ENCODE measurements at regions not wholly inside any gene's neighbourhood (a gene's known extent, or its start where the extent isn't known, plus 50 kb on each side); places are given as distances from the start of the nearest gene placed in this dataset.
"Not testable (repeated sequence)": the region's sequence is repeated elsewhere in the genome, so short reads cannot be mapped to it uniquely, and the experiment has no call there.

DNA sequence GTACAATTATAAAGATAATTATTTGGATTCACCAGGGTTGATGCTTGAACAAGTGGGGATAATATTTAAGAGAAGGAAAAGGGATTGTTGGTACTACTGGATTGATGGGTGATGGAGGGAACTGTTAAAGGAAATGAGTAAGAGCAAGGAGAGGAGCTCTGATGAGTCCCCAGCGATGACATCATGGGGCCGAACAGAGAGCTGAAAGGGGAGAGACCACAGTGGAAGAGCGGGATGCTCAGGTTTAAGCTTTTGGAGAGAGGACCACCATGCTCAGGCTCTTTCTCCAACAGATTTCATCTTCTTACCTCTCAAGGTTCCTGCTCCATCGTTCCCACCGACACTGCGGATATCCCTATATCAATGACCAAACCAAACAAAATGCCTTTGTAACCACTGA is 568.7 kb downstream of the ETS1 start:
- DNase-seq = no peak

DNA sequence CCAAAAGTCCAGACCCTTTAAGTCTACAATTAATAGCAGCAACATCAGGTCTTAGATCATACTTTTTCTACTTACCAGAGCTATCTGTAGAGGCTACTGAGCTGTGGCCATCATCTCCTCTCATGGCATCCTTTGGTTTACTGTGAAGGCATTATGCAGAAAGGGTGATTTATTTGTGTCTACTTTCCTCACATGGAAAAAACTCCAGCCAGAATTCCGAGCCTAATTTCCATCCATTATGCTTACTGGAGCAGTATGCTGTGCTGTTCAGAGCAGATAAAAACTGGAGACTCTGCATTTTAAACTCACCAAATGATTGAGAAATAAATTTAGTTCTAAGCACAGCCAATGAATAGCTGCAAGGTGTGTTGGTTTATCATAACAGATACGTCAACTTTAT is 581.8 kb downstream of the ETS1 start:
- no peak for DNase-seq

GRCh38 chr11:127998421-127998820 is 588.9 kb downstream of the ETS1 start:
- no peak for DNase-seq

- DNase-seq = no peak
Measured at GRCh38 chr11:127997594-127997993, 589.8 kb downstream of the ETS1 start.

- DNase-seq = no peak
Measured at GRCh38 chr11:127996825-127997224, 590.5 kb downstream of the ETS1 start.

DNA sequence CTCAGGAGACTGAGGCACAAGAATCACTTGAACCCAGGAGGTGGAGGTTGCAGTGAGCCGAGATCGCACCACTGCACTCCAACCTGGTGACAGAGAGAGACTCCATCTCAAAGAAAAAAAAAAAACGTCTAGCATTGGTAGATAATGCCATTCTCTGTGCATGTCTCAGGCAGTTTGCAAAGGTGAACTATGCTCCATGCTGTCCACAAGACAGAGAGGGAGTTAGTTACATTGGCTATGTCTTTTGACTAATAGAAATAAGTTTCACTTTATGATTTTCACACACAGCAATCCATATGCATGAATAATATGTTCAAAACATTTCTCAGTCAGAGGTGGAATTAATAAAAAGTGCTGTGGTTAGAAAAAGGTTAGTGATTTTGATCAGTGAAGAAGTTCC is 591.4 kb downstream of the ETS1 start:
- no peak for DNase-seq

- no peak for DNase-seq
Measured at GRCh38 chr11:127994736-127995135, 592.6 kb downstream of the ETS1 start.

GRCh38 chr11:127993788-127994187 is 593.6 kb downstream of the ETS1 start:
- no peak for DNase-seq

DNA sequence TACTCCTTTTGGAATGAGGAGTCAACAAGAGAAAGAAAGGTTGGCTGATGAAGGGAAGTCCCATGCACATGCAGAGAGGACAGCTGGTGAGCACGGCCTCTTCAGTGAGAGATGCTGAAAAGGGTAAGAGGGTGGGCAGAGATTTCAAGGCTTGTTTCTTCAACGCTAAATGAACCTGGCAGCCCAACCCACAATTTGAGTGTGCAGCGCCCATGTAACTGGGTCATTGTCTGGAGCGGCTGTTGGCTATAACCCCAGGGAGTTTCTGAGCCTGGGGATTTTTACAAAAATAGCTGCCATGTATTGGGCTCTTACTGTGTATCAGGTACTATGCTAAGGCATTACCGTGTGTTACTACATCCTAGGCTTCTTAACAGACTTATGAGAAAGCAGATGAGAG is 594.1 kb downstream of the ETS1 start:
- no peak for DNase-seq

DNA sequence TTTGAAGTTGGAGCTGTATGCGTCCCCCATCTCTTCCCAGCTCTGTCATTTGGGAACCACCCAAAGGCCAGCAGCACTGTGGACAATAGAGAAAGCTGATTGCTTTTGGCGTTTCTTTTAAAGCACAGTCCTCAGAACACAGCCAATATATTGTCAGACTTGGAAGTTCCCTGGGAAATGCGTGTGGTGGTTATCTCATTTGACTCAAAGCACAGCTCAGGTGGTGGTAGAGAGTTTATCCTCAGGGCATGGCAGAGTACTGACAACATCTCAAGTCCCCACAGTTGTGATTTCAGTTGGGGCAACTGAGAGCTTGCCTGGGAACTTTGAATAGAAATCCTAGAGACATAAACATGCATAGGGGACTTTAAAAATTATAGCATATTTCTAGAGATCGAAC is 601.3 kb downstream of the ETS1 start:
- no peak for DNase-seq

GRCh38 chr11:127972816-127973215 is 614.5 kb downstream of the ETS1 start:
- DNase-seq = no peak

DNA sequence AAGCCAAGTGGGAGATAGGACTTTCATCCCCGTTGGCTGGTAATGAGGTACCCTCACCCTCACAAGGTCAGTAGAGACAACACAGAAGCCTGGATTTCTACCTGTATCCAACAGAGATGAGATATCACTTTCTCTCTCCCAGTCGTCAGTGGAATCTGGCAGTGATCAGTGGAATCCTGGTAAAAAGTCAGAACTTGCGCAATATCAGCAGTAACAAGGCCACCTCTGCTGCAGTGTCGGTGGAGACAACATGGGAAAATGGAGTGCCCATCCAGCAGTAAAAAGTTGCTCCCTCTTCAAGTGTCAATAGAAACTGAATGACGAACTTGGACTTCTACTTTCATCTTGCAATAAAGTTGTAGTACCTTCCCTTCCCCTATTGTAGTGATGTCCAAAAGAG is 615.9 kb downstream of the ETS1 start:
- DNase-seq = no peak

DNA sequence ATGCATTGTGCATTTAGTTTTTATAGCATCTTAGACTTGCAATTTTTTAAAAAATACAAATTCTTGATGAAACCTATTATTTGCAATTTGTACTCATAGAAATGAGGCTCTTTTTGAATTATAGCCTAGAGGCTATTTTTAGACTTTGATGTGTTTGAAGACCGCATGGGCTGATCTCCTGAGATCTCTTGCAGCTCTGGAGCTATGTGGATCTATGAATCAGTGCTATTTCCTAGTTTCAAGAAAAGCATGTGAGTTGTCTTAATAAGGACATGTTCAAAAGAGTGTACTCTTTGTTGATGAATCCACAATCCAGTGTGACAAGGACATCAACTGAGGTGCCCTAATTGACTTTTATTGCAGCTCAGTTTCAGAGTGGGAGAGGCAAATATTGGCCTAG is 620.5 kb downstream of the ETS1 start:
- no peak for DNase-seq

GRCh38 chr11:127965939-127966668 is 621.3 kb downstream of the ETS1 start:
- no peak for DNase-seq

GRCh38 chr11:127962416-127962815 is 624.9 kb downstream of the ETS1 start:
- DNase-seq = no peak

- DNase-seq = no peak
Measured at GRCh38 chr11:127950162-127950561, 637.2 kb downstream of the ETS1 start.

- DNase-seq = no peak
Measured at GRCh38 chr11:127943763-127944162, 643.6 kb downstream of the ETS1 start.

DNA sequence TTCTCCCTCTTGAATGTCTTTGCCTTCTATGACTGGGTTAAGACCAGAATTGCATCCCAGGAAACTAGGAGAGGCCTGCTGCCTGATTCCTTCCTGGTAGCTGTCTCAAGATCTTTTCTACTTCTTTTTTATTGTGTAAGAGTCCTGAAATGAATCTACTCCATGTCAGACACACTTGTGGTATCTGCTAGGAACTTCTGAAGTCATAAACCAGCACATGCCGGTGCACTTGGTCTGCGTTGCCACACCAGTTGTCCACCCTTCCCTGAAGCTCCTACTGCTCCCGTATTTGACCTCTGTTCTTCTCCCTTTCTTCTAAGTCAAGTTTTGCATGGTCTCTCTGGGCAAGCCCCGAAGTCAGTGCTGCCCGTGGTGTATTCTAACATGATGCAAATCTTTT is 644.2 kb downstream of the ETS1 start:
- no peak for DNase-seq

- DNase-seq = not testable (repeated sequence)
Measured at GRCh38 chr11:127941554-127941953, 645.8 kb downstream of the ETS1 start.

- no peak for DNase-seq
Measured at GRCh38 chr11:127939000-127939399, 648.4 kb downstream of the ETS1 start.

DNA sequence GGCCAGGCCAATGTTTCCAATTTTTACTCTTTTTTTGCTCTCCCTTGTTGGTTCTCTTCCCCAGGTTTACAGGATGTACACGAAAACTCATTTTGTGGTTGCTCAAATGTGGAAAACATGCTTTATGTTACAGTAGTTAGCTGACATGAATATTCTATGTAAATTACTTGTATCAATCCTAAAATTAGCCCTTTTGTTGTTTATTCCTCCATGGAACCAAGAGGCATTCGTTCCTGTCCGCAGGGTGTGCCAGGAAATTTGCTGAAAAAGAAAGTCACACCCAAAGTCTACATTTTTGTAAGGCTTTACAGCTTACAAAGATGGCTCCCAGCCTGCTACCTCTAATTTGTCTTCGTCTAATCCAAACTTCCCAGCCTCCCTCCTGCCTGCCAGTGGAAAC is 652.3 kb downstream of the ETS1 start:
- DNase-seq = no peak

DNA sequence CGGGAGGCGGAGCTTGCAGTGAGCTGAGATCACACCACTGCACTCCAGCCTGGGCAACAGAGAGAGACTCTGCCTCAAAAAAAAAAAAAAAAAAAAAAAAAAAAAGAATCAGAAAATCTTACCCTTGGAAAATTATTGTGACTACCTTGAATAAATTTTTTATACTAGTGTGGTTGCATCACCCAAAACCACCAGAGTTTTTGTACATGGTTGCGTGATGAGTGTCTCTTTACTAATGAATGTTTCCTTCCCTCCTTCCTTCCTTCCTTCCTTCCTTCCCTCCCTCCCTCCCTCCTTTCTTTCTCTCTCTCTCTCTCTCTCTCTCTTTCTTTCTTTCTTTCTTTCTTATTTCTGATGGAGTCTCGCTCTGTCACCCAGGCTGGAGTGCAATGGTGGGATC is 653.4 kb downstream of the ETS1 start:
- DNase-seq = not testable (repeated sequence)

DNA sequence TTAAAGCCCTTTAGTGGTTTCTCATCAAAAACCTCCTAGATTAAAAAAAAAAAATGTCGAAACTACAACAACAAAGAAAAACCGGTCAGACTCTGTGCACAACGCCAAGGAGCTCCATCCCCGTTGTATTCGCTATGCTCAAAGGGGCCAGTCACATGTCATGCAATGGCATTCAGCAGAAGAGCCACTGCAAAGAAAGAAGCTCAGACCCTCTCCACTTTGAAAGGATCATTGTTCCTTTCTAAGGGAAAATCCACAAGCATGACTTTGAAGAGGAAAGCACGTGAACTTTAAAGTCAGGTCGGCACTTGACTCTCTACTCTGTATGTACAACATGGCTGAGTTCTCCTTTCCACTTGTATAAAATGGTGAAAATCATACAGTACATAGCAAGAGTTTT is 655.6 kb downstream of the ETS1 start:
- DNase-seq = no peak

GRCh38 chr11:127926721-127927120 is 660.6 kb downstream of the ETS1 start:
- DNase-seq = no peak

DNA sequence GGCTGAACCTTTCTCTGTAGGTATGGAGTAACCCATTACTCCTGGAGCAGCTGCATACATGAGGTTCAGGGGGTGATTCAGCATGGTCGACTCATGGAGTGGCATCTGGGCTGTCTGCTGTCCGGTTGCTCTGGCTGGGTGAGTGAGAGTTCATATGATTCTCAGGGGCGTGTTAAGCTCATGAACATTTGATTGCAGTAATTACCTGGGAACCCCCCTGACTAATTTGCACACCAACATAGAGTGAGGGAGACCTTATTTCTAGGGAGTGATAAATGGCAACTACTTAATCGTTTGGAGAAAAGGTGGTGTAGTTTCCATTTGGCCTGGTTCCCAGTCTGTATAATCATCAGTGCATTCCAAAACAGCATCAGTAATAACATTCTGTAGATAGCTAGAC is 661.9 kb downstream of the ETS1 start:
- no peak for DNase-seq

Measured in activated CD4-positive, CD25-positive, alpha-beta regulatory T cell treated with anti-CD3 and anti-CD28 coated beads, Interleukin-2, amount 50 U/mL, for 72 hours (primary cell).